ENCODE measurements at regions not wholly inside any gene's neighbourhood (a gene's known extent, or its start where the extent isn't known, plus 50 kb on each side); places are given as distances from the start of the nearest gene placed in this dataset.
A peak's percentile ranks its signal among the peaks of the same experiment; 100 is the strongest.

GRCh38 chr2:136310005-136310495 is 192.1 kb upstream of the CXCR4 start (continued):
- TF ChIP-seq HMGXB4 (CRISPR knock-in tag; IDR thresholded peaks at IDR 0.05; ENCODE audit: borderline replicate concordance) = no peak

- ChIA-PET POLR2A (no interaction called here), CTCF (no interaction called here)
- Histone ChIP-seq H3K4me3 (no peak overlapping the region), H3K27ac (no peak overlapping the region), H3K9me3 (no peaks in the 10 kb centered on the region), H3K4me2 (no peak overlapping the region), H3K4me1 (no peaks in the 10 kb centered on the region)
- TF ChIP-seq BCL3 (IDR thresholded peaks at IDR 0.05) (no peak), FOSL2 (IDR thresholded peaks at IDR 0.05) (no peak), FOSL2 (CRISPR knock-in tag; IDR thresholded peaks at IDR 0.05) (no peak), CBX8 (IDR thresholded peaks at IDR 0.05) (no peak), HDAC2 (IDR thresholded peaks at IDR 0.05) (no peak), SREBF2 (IDR thresholded peaks at IDR 0.05) (no peak), MAX (IDR thresholded peaks at IDR 0.05) (no peak), KDM5A (IDR thresholded peaks at IDR 0.05) (no peak), EP300 (IDR thresholded peaks at IDR 0.05) (no peak), MAFK (IDR thresholded peaks at IDR 0.05; ENCODE audit: partially characterized antibody) (no peak), CHD4 (IDR thresholded peaks at IDR 0.05; ENCODE audit: borderline replicate concordance) (no peak), EHF (CRISPR knock-in tag; IDR thresholded peaks at IDR 0.05) (no peak), CTCF (IDR thresholded peaks at IDR 0.05) (no peak)
- DNase-seq (ENCODE audit: low read depth in 1 of 2, low spot score in 1 of 2) = no peak
- WGBS (ENCODE audit: missing lambda C conversion rate) = 21% methylated on average over 1 of the region's 1 CpG
- ATAC-seq = no peak
- no peak for FAIRE-seq
Observed at GRCh38 chr2:136308611-136309010, 190.7 kb upstream of the CXCR4 start.

- FAIRE-seq = no peak
Observed at GRCh38 chr2:136306836-136307235, 188.9 kb upstream of the CXCR4 start.

GRCh38 chr2:136305517-136306192 is 187.7 kb upstream of the CXCR4 start:
- CTCF ChIA-PET = no interaction called here
- WGBS (ENCODE audit: missing lambda C conversion rate) = 47% methylated on average over 7 of the region's 7 CpGs
- POLR2A ChIA-PET = no interaction called here
- Histone ChIP-seq H3K4me2 (no peak overlapping the region), H3K4me1 (no peaks in the 10 kb centered on the region), H3K4me3 (no peak overlapping the region), H3K9me3 (no peaks in the 10 kb centered on the region), H3K27ac (no peak overlapping the region)
- DNase-seq (ENCODE audit: low read depth in 1 of 2, low spot score in 1 of 2) (peak in 1 of 2 experiments; percentile 10), FAIRE-seq (no peak), ATAC-seq (no peak)
- TF ChIP-seq ATOH8 (CRISPR knock-in tag; IDR thresholded peaks at IDR 0.05; ENCODE audit: low read depth) (no peak), E2F6 (IDR thresholded peaks at IDR 0.05; ENCODE audit: borderline replicate concordance, low read depth) (no peak), FOSL2 (IDR thresholded peaks at IDR 0.05) (no peak), FOSL2 (CRISPR knock-in tag; IDR thresholded peaks at IDR 0.05) (no peak), MAX (IDR thresholded peaks at IDR 0.05) (no peak), ZC3H11A (IDR thresholded peaks at IDR 0.05) (no peak), HEYL (CRISPR knock-in tag; IDR thresholded peaks at IDR 0.05) (no peak), TFCP2L1 (CRISPR knock-in tag; IDR thresholded peaks at IDR 0.05) (no peak), JUNB (IDR thresholded peaks at IDR 0.05) (no peak), RCOR1 (IDR thresholded peaks at IDR 0.05; ENCODE audit: low read depth, low read length) (no peak), NFE2L2 (conservative IDR thresholded peaks at IDR 0.05; ENCODE audit: low read length) (no peak), POLR2AphosphoS2 (conservative IDR thresholded peaks at IDR 0.05; ENCODE audit: low read length) (no peak), KDM1A (IDR thresholded peaks at IDR 0.05; ENCODE audit: low read depth) (no peak)

More at GRCh38 chr2:136306836-136307235, 188.9 kb upstream of the CXCR4 start:
- H3K9me3 ChIP-seq = no peaks in the 10 kb centered on the region
- DNase-seq (ENCODE audit: low read depth in 1 of 2, low spot score in 1 of 2) = no peak
- 0 out of 6 replicates have a peak, but pooled peaks of 1 of the 2 experiments have one; percentile 19 for ATAC-seq
- 23% methylated on average over 2 of the region's 2 CpGs for WGBS (ENCODE audit: missing lambda C conversion rate)
- POLR2A ChIA-PET = no interaction called here
- no peak overlapping the region for H3K4me2 ChIP-seq
- H3K4me1 ChIP-seq = no peaks in the 10 kb centered on the region
- H3K4me3 ChIP-seq = no peak overlapping the region
- H3K27ac ChIP-seq = no peak overlapping the region
- CTCF ChIA-PET = no interaction called here
- no peak for TF ChIP-seq RCOR1 (IDR thresholded peaks at IDR 0.05; ENCODE audit: low read depth, low read length)

Data from A549 (cell line).